ENCODE measurements at regions not wholly inside any gene's neighbourhood (a gene's known extent, or its start where the extent isn't known, plus 50 kb on each side); places are given as distances from the start of the nearest gene placed in this dataset.

- Histone ChIP-seq H3K79me1 (ENCODE audit: low read depth in 1 of 2, low read length in 2 of 2) (no peaks in the 10 kb centered on the region), H3K27me3 (ENCODE audit: control insufficient read depth, insufficient read depth, low read length) (no peaks in the 10 kb centered on the region), H3K27ac (ENCODE audit: insufficient read depth, low read length) (no peak overlapping the region), H3K23ac (ENCODE audit: low read depth, low read length) (no peak overlapping the region), H3K9me1 (ENCODE audit: insufficient read depth, low read length) (no peaks in the 10 kb centered on the region), H3K36me3 (ENCODE audit: control insufficient read depth, insufficient read depth, low read length) (no peaks in the 10 kb centered on the region), H2AK5ac (ENCODE audit: low read depth, low read length) (no peak overlapping the region), H3K4me3 (ENCODE audit: insufficient read depth, low read depth, low read length) (no peak overlapping the region), H2BK15ac (ENCODE audit: low read depth, low read length) (no peak overlapping the region), H4K91ac (ENCODE audit: insufficient read depth, low read depth, low read length) (no peak overlapping the region), H3K4ac (ENCODE audit: low read depth, low read length) (no peak overlapping the region), H2BK5ac (ENCODE audit: low read depth, low read length, poor library complexity, severe bottlenecking) (no peak overlapping the region), H3K18ac (ENCODE audit: low read depth, low read length) (no peak overlapping the region), H3K4me1 (ENCODE audit: control insufficient read depth, insufficient read depth, low read length) (no peaks in the 10 kb centered on the region), H3K56ac (ENCODE audit: extremely low read depth, insufficient read depth, low read length) (no peak overlapping the region), H2AFZ (replicated peaks; ENCODE audit: low read length, poor library complexity) (no peak overlapping the region), H3K9ac (ENCODE audit: low read depth, low read length) (no peak overlapping the region), H2AK9ac (replicated peaks; ENCODE audit: low read depth, low read length, poor library complexity) (no peak overlapping the region), H3K9me3 (ENCODE audit: control insufficient read depth, insufficient read depth, low read length) (no peaks in the 10 kb centered on the region), H3K4me2 (ENCODE audit: low read depth, low read length) (no peak overlapping the region), H2BK120ac (ENCODE audit: low read depth, low read length) (no peak overlapping the region), H2BK20ac (ENCODE audit: low read depth, low read length) (no peak overlapping the region), H3K14ac (replicated peaks; ENCODE audit: low read depth, low read length) (no peak overlapping the region), H4K20me1 (ENCODE audit: insufficient read depth, low read length) (no peaks in the 10 kb centered on the region), H4K8ac (ENCODE audit: low read depth in 2 of 2, low read length in 2 of 2) (no peak overlapping the region), H4K5ac (ENCODE audit: low read depth, low read length) (no peak overlapping the region)
- dilution Hi-C loops (cut with HindIII; ENCODE audit: low sequenced_read_pairs, unreplicated experiment) (no loop called here), in situ Hi-C loops (cut with MboI; ENCODE audit: low sequenced_read_pairs) (no loop called here), intact Hi-C loops (cut with micrococcal nuclease) (no loop called here)
- WGBS, 2 experiments (ENCODE audit: extremely low coverage in 2 of 2, insufficient read length in 1 of 2) = no CpG with 5 or more reads among the region's 1 CpG
- TF ChIP-seq NFE2L2 (IDR thresholded peaks at IDR 0.05; ENCODE audit: low read depth, low read length) = no peak
- no peak for TF ChIP-seq MAFK (IDR thresholded peaks at IDR 0.05; ENCODE audit: low read depth, low read length)
- TF ChIP-seq MXI1 (IDR thresholded peaks at IDR 0.05; ENCODE audit: borderline replicate concordance, low read depth, low read length) = no peak
- TF ChIP-seq CHD1 (IDR thresholded peaks at IDR 0.05; ENCODE audit: low read depth, low read length) = no peak
- TF ChIP-seq FOS (IDR thresholded peaks at IDR 0.05; ENCODE audit: low read depth, low read length) = no peak
- no peak for TF ChIP-seq BHLHE40 (IDR thresholded peaks at IDR 0.05; ENCODE audit: low read depth, low read length)
- no peak for TF ChIP-seq CTCF (conservative IDR thresholded peaks at IDR 0.05; ENCODE audit: low read depth, low read length)
- TF ChIP-seq MAZ (IDR thresholded peaks at IDR 0.05; ENCODE audit: borderline replicate concordance, low read depth, low read length) = no peak
- no peak for TF ChIP-seq RCOR1 (IDR thresholded peaks at IDR 0.05; ENCODE audit: insufficient replicate concordance, low read length)
- no peak for TF ChIP-seq SMC3 (IDR thresholded peaks at IDR 0.05; ENCODE audit: low read depth, low read length)
- TF ChIP-seq RFX5 (IDR thresholded peaks at IDR 0.05; ENCODE audit: low read depth, low read length) = no peak
- no TSS peak for BruUV-seq (replicated peaks)
- DNase-seq (no peak), ATAC-seq (ENCODE audit: low read depth) (no peak)
- CTCF ChIA-PET = no interaction called here
- POLR2A ChIA-PET (ENCODE audit: unreplicated experiment) = no interaction called here
Measured at GRCh38 chr1:83027511-83027910, 971.4 kb downstream of the TTLL7 start.
